ENCODE measurements at regions not wholly inside any gene's neighbourhood (a gene's known extent, or its start where the extent isn't known, plus 50 kb on each side); places are given as distances from the start of the nearest gene placed in this dataset.

- TF ChIP-seq EZH2 (IDR thresholded peaks at IDR 0.05; ENCODE audit: borderline replicate concordance) (no peak), EZH2phosphoT487 (IDR thresholded peaks at IDR 0.05; ENCODE audit: low read depth, severe bottlenecking, unreplicated experiment) (no peak)
- TF ChIP-seq, protein P1, sequence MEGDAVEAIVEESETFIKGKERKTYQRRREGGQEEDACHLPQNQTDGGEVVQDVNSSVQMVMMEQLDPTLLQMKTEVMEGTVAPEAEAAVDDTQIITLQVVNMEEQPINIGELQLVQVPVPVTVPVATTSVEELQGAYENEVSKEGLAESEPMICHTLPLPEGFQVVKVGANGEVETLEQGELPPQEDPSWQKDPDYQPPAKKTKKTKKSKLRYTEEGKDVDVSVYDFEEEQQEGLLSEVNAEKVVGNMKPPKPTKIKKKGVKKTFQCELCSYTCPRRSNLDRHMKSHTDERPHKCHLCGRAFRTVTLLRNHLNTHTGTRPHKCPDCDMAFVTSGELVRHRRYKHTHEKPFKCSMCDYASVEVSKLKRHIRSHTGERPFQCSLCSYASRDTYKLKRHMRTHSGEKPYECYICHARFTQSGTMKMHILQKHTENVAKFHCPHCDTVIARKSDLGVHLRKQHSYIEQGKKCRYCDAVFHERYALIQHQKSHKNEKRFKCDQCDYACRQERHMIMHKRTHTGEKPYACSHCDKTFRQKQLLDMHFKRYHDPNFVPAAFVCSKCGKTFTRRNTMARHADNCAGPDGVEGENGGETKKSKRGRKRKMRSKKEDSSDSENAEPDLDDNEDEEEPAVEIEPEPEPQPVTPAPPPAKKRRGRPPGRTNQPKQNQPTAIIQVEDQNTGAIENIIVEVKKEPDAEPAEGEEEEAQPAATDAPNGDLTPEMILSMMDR (IDR thresholded peaks at IDR 0.05; ENCODE audit: poor library complexity): no peak
Measured at GRCh38 chr4:111441687-111442086, 703.6 kb upstream of the FAM241A start.
